NCI-H1092 (cell line): ENCODE measurements at regions not wholly inside any gene's neighbourhood (a gene's known extent, or its start where the extent isn't known, plus 50 kb on each side); places are given as distances from the start of the nearest gene placed in this dataset.

Experiments
- DNase-seq: peaks from one replicate; lab custom pipeline; 2025; lab: John Stamatoyannopoulos, UW

- DNase-seq: no peak
Measured at GRCh38 chr5:40413743-40414142, 266.0 kb upstream of the PTGER4 start.

- DNase-seq: no peak
Measured at GRCh38 chr5:40412771-40413170, 266.9 kb upstream of the PTGER4 start.

- no peak for DNase-seq
Measured at GRCh38 chr5:40410964-40411635, 268.6 kb upstream of the PTGER4 start.

GRCh38 chr5:40410231-40410861 lies 269.4 kb upstream of the PTGER4 start:
- DNase-seq: no peak

GRCh38 chr5:40409601-40410000 lies 270.1 kb upstream of the PTGER4 start:
- DNase-seq: no peak

GRCh38 chr5:40406741-40407211 lies 272.9 kb upstream of the PTGER4 start:
- DNase-seq: no peak

- no peak for DNase-seq
Measured at GRCh38 chr5:40405996-40406740, 273.5 kb upstream of the PTGER4 start.

- DNase-seq: no peak
Measured at GRCh38 chr5:40405230-40405629, 274.5 kb upstream of the PTGER4 start.

- no peak for DNase-seq
Measured at GRCh38 chr5:40404613-40405012, 275.1 kb upstream of the PTGER4 start.

- no peak for DNase-seq
Measured at GRCh38 chr5:40402007-40402364, 277.7 kb upstream of the PTGER4 start.

- no peak for DNase-seq
Measured at GRCh38 chr5:40401284-40402006, 278.3 kb upstream of the PTGER4 start.

GRCh38 chr5:40400245-40400644 lies 279.5 kb upstream of the PTGER4 start:
- no peak for DNase-seq

- DNase-seq: no peak
Measured at GRCh38 chr5:40399349-40399748, 280.4 kb upstream of the PTGER4 start.

GRCh38 chr5:40397976-40398375 lies 281.7 kb upstream of the PTGER4 start:
- DNase-seq: no peak

- no peak for DNase-seq
Measured at GRCh38 chr5:40397091-40397490, 282.6 kb upstream of the PTGER4 start.

- DNase-seq: no peak
Measured at GRCh38 chr5:40396317-40396716, 283.4 kb upstream of the PTGER4 start.

- DNase-seq: no peak
Measured at GRCh38 chr5:40395251-40395650, 284.5 kb upstream of the PTGER4 start.

- DNase-seq: no peak
Measured at GRCh38 chr5:40394698-40395097, 285.0 kb upstream of the PTGER4 start.

GRCh38 chr5:40391642-40392041 lies 288.1 kb upstream of the PTGER4 start:
- DNase-seq: no peak

- DNase-seq: no peak
Measured at GRCh38 chr5:40390281-40391149, 289.2 kb upstream of the PTGER4 start.

GRCh38 chr5:40389591-40389990 lies 290.1 kb upstream of the PTGER4 start:
- no peak for DNase-seq

GRCh38 chr5:40386289-40386688 lies 293.4 kb upstream of the PTGER4 start:
- no peak for DNase-seq
